Mucosa of gallbladder (tissue), 1 donor: ENCODE measurements at regions not wholly inside any gene's neighbourhood (a gene's known extent, or its start where the extent isn't known, plus 50 kb on each side); places are given as distances from the start of the nearest gene placed in this dataset.
A peak's percentile ranks its signal among the peaks of the same experiment; 100 is the strongest.
"Not testable (repeated sequence)": the region's sequence is repeated elsewhere in the genome, so short reads cannot be mapped to it uniquely, and the experiment has no call there.

Experiments
- DNase-seq: peaks from one replicate; pipeline ENCODE4 v3.0.0-alpha.2; 2020; ENCODE audit warnings: low spot score
- donor health status: DM: no; HTN: no; CAD: no.

GRCh38 chr2:136286423-136286822, 168.5 kb upstream of the CXCR4 start:
- no peak for DNase-seq

- no peak for DNase-seq
Measured at GRCh38 chr2:136284226-136285119, 166.5 kb upstream of the CXCR4 start.

GRCh38 chr2:136282251-136282650, 164.3 kb upstream of the CXCR4 start:
- no peak for DNase-seq

- DNase-seq, result no peak
Measured at GRCh38 chr2:136281281-136282114, 163.5 kb upstream of the CXCR4 start.

- DNase-seq, result not testable (repeated sequence)
Measured at GRCh38 chr2:136266346-136266745, 148.4 kb upstream of the CXCR4 start.

DNA sequence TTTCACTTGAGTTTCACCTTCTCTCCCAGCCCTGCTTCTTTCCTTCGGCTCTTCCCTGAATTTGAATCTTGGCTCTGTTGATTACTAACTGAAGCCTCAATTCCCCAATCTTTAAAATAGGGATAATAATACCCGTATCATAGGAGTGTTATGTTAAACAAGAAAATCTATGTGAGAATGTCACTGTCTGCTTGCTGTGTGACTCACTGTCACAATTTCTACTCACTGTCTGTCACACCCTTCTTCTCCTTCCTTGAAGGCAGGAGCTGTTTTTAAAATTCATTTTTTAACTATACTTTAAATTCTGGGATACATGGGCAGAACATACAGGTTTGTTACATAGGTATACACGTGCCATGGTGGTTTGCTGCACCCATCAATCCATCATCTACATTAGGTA, 141.6 kb upstream of the CXCR4 start:
- DNase-seq, result no peak

GRCh38 chr2:136257893-136258292, 139.9 kb upstream of the CXCR4 start:
- no peak for DNase-seq

GRCh38 chr2:136255648-136256461, 137.9 kb upstream of the CXCR4 start:
- no peak for DNase-seq

GRCh38 chr2:136255127-136255526, 137.2 kb upstream of the CXCR4 start:
- no peak for DNase-seq

DNA sequence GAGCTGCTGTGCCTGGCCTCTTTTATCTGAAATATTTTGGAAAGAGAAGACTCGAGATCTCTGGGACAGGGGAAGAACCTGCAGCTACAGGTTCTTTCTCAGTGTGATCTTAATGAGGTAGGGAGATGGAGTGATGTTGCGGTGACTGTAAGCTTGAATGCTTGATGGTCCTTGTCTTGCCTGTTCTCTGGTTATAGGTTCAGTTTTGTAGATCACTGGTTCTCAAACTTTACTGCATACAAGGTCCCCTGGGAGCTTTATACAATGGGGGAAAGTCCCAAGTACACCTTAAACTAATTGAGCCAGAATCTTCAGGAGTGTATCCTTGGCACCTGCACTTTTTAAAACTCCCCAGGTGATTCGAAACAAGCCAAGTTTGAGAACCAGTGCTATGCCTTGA, 136.7 kb upstream of the CXCR4 start:
- no peak for DNase-seq

DNA sequence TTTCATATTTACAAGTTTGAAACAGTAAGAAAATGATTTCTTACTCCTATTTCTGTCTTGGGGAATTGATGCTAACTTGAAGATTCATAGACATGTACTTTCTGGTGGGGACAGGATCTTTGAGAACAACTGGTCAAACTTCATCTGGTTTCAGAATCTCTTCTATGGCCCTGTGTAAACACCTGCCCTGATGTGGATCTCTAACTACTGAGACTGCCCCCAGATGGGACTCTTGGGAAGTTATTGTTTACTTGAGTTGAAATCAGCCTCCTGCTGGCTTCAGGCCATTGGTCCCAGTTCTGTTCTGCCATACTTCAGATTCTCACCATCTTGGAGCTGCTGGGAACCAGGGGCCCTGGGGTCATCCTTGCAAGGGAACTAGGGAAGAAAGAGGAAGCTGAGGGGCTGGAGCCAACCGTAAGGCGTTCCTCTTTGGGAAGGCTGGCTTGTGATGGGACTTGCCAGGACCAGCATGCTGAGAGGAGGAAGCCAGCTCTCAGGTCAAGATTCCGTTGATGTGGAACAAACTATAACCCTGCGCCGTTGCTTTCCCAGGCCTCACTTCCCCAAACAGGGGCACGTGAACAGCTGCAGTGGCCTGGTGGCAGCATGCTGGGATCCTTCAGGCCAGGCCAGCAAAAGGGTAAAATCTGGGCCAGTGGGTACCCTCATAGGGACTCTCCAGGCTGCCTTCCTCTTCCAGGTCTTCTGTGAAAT, 135.5 kb upstream of the CXCR4 start:
- DNase-seq, result peak; percentile 30

DNA sequence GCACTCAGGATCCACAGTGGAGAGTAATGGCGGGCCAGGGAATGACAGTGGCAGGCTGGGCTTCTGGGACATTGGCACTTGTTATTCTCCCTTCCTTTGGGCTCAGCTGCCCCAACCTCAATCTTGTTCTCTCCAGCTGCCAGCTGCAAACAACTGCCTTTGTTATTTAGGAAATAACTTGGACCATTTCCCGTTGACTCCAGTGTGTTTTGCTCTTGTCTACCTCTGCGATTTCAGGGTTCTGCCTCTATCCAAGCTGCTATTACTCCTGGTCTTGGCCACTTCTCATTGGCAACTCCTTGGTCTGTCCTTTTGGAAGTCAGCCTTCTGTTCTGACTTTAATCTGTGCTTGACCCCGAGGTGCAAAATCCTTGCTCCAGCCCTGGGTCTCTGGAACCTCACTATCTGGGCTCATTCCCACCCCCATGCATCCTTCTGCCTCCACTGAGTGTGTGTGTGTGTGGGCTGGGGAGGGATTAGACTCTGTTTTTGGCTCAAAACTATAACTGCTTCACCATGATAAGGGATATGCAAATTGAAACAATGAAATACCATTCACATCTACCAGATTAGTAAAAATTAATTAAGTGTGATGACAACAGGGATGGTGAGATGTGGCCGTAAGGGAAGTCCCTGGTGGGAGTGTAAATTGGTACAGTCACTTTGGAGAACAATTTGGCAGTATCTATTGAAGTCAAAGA, 134.1 kb upstream of the CXCR4 start:
- no peak for DNase-seq

- no peak for DNase-seq
Measured at GRCh38 chr2:136251197-136251884, 133.4 kb upstream of the CXCR4 start.

DNA sequence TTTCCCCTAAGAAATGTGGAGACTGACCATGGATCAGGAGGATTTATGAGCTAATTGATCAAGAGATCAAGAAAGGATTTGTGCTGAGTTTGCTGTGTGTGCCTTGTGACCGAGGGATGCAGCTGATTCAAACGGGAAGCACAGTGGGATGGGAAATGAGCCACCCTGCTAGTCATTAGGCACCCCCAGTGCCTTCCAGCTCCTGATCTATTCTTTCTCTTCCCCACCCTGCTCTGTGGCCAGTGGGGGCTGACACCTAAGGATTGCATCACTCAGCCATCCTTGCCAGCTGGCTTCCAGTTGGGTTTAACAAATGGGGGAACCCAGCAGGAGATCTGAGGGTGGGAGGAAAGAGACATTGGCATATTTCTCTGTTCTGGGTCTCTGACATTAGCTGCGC, 132.2 kb upstream of the CXCR4 start:
- DNase-seq, result no peak

DNA sequence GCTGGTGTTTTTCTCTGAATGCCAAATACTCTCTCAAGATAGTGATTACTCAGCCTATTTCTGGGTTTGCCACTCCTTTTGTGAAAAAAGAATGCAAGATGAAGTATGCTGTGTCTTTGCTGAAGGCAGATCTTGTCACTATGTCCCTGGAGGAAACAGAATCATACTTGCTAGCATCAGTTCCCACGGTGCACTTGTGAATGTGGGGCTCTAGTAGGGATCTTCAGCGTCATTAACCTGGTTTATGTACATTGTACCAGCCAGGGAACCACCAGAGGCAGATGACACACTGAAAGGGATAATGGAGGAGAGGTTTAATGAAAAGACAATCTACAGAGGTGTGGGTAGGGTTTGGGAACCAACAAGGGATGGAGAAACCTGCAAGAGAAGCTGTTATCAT, 131.0 kb upstream of the CXCR4 start:
- DNase-seq, result no peak

DNA sequence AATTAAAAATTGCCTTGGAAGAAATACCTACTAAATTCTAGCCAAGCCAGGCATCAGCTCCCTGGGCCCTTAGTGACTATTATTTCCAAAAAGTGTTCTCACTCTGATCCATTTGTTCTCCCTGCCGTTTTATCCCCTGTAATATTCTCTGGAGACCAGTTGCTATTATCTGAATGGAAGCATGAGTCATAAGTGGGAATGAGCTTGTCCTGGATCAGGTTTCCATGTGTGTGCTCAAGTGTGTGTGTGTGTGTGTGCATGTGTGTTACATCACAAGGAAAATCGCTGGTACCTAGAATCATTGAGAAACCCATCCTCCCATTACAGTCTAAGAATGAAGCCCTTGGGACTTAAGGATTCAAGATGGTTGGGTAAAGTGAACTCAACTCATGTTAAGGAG, 130.3 kb upstream of the CXCR4 start:
- DNase-seq, result no peak

- no peak for DNase-seq
Measured at GRCh38 chr2:136247204-136247950, 129.4 kb upstream of the CXCR4 start.

GRCh38 chr2:136246086-136246669, 128.2 kb upstream of the CXCR4 start:
- DNase-seq, result peak; percentile 61

DNA sequence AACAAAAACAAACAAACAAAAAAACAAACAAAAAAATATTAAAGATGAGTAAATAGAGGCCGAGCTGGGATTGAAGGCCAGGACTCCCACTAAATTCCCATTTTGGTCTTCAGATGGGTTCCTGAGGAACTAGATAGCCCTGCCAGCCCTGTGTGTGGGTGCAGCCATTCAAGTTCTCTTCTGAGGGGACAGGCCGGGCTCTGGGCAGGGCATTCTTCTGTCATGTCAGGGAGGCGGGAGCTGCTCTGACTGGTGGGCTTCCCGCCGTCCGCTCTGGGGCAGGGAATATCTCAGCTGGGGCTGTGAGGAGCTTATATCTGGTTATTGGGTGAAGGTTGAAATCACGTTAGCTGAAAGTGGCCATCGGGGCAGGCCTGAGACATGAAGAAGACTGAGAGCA, 127.3 kb upstream of the CXCR4 start:
- no peak for DNase-seq
